PFSK-1 (cell line): ENCODE measurements at regions not wholly inside any gene's neighbourhood (a gene's known extent, or its start where the extent isn't known, plus 50 kb on each side); places are given as distances from the start of the nearest gene placed in this dataset.

Experiments used
- POLR2AphosphoS5 ChIP-seq: IDR thresholded peaks from 2 replicates; pipeline ENCODE4 v1.6.1; 2012; ENCODE audit warnings: low read depth, mild to moderate bottlenecking, control low read depth, low read length, moderate library complexity
- REST ChIP-seq, 2 experiments: IDR thresholded peaks; 2 replicates each; pipeline versions ENCODE4 v1.6.1 to v1.8.0; 2011 to 2012; ENCODE audit warnings: low read depth in 2 of 2, low read length in 2 of 2, control low read depth in 1 of 2, inconsistent platforms in 1 of 2, mild to moderate bottlenecking in 1 of 2, moderate library complexity in 1 of 2; ENCODE audit not compliant: insufficient read depth in 1 of 2
- SIN3A ChIP-seq: IDR thresholded peaks from 2 replicates; pipeline ENCODE4 v1.6.1; 2012; ENCODE audit warnings: mild to moderate bottlenecking, low read length, moderate library complexity, borderline replicate concordance; ENCODE audit not compliant: insufficient read depth
- TAF1 ChIP-seq: IDR thresholded peaks from 2 replicates; pipeline ENCODE4 v1.6.1; 2012; ENCODE audit warnings: low read length, control low read depth, borderline replicate concordance; ENCODE audit not compliant: insufficient read depth

GRCh38 chr18:3333721-3334386, 71.9 kb downstream of the MYL12B start:
- TF ChIP-seq TAF1 (no peak), POLR2AphosphoS5 (no peak), REST (IDR thresholded peaks at IDR 0.05; ENCODE audit: insufficient read depth in 1 of 2, low read depth in 2 of 2, low read length in 2 of 2) (no peak), SIN3A (no peak)
